GM19468 (cell line): ENCODE measurements at regions not wholly inside any gene's neighbourhood (a gene's known extent, or its start where the extent isn't known, plus 50 kb on each side); places are given as distances from the start of the nearest gene placed in this dataset.

Experiments
- ATAC-seq: cut with Tn5 transposase; IDR thresholded peaks from one replicate; pipeline ENCODE4 v1.9.1; 2021; ENCODE audit warnings: mild to moderate bottlenecking, moderate library complexity, moderate number of reproducible peaks; ENCODE audit not compliant: unreplicated experiment; ENCODE audit errors: extremely low read depth

DNA sequence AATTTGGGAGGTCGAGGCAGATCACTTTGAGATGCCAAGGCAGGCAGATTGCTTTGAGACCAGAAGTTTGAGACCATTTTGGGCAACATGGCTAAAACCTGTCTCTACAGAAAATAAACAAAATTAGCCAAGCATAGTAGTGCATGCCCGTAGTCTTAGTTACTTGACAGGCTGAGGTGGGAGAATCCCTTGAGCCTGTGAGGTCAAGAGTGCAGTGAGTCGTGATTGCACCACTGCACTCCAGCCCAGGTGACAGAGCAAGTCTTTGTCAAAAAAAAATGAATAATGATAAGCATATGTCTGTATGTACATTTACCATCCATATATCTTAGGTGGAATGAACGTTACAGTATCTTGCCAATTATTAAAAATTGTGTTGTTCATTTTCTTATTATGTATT is 2447.7 kb downstream of the PCDH9 start:
- ATAC-seq = no peak

- ATAC-seq = no peak
These were observed 2452.1 kb downstream of the PCDH9 start for GRCh38 chr13:64778002-64778401.

- ATAC-seq = no peak
These were observed 2455.2 kb downstream of the PCDH9 start for GRCh38 chr13:64774915-64775314.

DNA sequence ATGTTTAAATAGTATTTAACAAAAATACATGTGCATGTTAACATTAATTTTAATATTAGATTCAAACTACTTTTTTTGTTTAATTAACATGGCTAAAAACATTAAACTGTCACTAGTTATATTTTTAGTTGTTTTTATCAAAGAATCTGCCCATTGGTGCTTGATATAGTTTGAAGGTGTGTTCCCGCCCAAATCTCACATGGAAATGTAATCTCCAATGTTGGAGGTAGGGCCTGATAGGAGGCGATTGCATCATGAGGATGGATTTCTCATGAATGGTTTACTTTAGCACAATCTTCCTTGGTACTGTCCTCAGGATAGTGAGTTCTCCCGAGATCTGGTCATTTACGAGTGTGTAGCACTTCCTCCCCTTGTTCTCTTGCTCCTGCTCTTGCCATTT is 2459.4 kb downstream of the PCDH9 start:
- no peak for ATAC-seq

- ATAC-seq = no peak
These were observed 2463.1 kb downstream of the PCDH9 start for GRCh38 chr13:64767054-64767453.

DNA sequence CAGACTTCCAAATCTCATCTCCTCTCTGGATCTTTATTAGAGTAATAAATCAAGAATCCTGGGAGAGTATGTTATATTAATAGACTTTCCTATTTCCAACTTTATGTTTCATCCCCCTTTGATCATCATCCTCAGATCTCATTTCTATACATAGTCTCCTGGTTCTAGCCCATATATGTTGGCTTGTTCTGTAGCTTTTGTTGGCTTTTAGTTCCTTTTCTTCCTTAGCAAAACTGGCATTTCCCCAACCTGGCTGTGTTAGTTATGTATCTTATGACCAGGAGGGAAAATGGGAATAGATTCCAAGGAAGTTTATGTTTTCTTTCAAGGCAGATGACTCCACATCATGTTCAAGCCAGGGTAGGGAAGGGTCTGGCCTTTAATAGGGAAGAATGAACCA is 2464.5 kb downstream of the PCDH9 start:
- no peak for ATAC-seq

- ATAC-seq = no peak
These were observed 2471.5 kb downstream of the PCDH9 start for GRCh38 chr13:64758521-64759244.

DNA sequence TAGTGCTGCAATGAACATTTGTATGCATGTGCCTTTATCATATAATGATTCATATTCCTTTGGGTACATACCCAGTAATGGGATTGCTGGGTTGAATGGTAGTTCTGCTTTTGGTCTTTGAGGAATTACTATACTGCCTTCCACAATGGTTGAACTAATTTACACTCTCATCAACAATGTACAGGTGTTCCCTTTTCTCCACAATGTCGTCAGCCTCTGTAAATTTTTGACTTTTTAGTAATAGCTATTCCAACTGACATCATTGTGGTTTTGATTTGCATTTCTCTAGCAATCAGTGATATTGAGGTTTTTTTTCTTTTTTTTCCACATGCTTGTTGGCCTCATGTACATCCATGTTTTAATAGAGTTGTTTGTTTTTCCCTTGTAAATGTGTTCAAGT is 2473.5 kb downstream of the PCDH9 start:
- ATAC-seq = no peak

- ATAC-seq = no peak
These were observed 2474.2 kb downstream of the PCDH9 start for GRCh38 chr13:64755961-64756360.

GRCh38 chr13:64753233-64754000 is 2476.7 kb downstream of the PCDH9 start:
- ATAC-seq = no peak

- ATAC-seq = no peak
These were observed 2480.8 kb downstream of the PCDH9 start for GRCh38 chr13:64749301-64749700.

GRCh38 chr13:64746845-64747244 is 2483.3 kb downstream of the PCDH9 start:
- ATAC-seq = no peak

GRCh38 chr13:64740493-64740892 is 2489.6 kb downstream of the PCDH9 start:
- ATAC-seq = no peak

DNA sequence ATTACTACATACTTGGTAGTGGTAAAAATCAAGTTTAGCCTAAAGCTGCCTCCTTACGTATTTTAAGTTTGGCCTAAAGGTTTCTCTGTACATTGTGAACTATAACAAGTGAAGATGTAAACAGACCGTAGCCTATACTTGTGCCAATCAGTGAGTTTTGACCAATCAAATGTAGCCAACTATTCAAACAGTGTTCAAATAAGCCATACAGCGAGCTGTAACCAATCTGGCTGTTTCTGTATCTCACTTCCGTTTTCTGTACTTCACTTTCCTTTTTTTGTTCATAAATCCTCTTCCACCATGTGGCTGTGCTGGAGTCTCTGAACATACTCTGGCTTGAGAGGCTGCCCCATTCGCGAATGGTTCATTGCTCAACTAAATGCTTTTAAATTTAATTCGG is 2504.6 kb downstream of the PCDH9 start:
- ATAC-seq = no peak

GRCh38 chr13:64723724-64724123 is 2506.4 kb downstream of the PCDH9 start:
- no peak for ATAC-seq

DNA sequence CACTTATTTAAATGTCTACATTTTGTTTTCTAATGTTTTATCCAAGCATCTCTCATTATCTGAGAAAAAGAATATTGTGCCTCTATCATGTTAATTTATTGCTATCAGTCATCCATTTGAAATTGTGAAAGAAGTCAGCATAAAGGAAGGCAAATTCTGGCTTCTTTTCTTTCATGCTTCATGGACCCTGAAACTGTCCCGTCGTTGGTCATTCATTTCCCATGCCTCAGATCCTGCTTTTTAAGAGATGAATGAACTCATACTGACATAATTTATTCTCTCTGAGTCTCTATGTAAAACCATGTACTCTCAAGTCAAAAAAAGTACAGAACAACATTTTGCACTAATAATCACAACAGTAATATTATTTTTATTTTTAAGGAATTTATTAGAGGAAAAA is 2512.0 kb downstream of the PCDH9 start:
- ATAC-seq = no peak

DNA sequence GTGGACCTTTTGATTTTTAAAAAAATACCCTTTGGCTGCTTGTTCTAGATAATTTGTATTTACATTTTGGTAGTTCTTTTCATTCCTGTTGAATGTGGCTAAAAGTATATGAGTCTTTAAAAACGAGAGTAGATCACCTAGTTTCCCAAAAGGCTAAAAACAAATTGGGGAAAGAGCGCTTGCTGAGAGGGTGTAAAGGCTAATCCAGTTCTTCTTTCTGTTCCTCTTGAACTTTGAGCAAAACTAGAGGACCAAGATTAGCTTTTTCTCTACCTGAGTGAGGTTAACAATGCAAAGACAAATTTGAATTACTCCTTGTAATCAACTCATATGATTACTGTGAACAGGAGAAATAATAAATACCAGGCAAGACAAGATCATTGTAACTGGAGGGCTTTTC is 2513.2 kb downstream of the PCDH9 start:
- no peak for ATAC-seq

- ATAC-seq = no peak
These were observed 2521.1 kb downstream of the PCDH9 start for GRCh38 chr13:64709079-64709478.

GRCh38 chr13:64704121-64704649 is 2526.0 kb downstream of the PCDH9 start:
- no peak for ATAC-seq

DNA sequence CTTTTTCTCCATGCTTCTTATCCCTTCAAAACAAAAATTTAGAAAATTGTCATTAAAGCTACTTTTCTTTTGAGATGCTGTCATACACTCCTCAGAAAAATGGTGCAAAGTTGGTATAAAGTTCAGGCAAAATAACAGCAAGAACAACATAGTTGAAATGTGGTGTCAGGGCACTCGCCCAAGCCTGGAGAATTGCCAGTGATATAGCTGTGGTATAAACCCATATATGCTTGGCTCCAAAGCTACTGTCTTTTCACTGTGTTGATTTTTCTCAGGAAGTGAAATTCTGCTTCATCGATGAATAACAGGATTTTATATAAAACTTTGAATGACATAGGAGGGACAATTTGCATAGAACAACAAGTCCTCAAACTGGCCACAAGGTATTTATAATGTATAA is 2532.9 kb downstream of the PCDH9 start:
- ATAC-seq = no peak

GRCh38 chr13:64688893-64689677 is 2541.1 kb downstream of the PCDH9 start:
- ATAC-seq = no peak
